Smooth muscle cell of the brain vasculature (primary cell): ENCODE measurements at regions not wholly inside any gene's neighbourhood (a gene's known extent, or its start where the extent isn't known, plus 50 kb on each side); places are given as distances from the start of the nearest gene placed in this dataset.
"Not testable (repeated sequence)": the region's sequence is repeated elsewhere in the genome, so short reads cannot be mapped to it uniquely, and the experiment has no call there.

Experiments
- DNase-seq: peaks from one replicate; pipeline ENCODE4 v3.0.0-alpha.2; 2012; ENCODE audit warnings: low read depth, low spot score

DNA sequence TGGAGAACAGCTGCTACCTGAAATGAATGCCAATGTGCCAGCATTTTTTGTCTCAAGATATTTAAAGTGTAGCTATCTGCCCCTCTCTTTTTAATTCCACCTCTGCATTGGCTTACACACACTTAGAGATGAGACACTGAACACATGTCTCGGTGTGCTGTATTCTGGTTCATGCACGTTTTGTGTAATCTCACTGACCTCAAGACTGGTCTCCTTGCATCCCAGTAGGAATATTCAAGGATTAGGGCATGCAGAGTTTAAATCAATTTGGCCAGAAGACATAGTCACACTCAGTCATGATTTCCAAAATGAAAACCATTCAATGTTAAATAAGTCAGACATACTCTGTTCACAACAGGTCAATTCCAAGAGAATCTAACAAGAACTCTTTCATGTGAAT, 561.8 kb upstream of the TUSC1 start:
- no peak for DNase-seq

DNA sequence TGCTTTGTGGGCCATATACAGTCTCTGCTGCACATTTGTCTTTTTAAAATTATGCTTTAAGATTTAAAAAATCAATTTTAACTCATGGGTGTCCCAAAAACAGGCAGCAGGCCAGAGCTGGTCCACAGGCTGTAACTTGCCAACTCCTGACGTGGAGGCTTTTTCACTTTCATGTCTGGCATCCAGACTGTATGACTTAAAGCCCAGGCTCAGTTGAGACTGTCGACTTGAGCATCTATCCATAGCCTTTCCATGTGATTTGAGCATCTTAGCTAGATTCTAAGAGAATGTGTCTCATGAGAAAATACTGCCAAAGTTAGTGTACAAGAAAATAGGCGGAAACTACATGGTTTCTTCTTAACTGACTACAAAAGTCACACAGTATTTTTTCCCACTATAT, 559.0 kb upstream of the TUSC1 start:
- DNase-seq = no peak

DNA sequence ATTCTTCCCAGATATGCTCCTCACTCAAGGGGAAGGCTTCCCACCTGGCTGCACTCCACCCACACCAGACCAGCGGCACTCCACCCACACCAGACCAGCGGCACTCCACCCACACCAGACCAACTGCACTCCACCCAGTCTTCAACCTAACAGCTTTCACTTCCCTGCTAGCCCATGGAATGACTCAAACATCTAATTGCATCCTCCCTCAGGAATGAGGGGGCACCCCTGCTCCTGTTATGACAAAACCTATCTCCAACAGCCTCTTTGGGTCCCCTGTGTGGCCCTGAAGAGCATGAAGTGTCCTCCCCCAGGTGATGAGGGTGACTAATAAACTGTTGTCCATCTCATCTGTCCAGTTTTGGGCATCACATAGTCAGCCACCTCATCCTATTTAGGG, 556.6 kb upstream of the TUSC1 start:
- DNase-seq = no peak

DNA sequence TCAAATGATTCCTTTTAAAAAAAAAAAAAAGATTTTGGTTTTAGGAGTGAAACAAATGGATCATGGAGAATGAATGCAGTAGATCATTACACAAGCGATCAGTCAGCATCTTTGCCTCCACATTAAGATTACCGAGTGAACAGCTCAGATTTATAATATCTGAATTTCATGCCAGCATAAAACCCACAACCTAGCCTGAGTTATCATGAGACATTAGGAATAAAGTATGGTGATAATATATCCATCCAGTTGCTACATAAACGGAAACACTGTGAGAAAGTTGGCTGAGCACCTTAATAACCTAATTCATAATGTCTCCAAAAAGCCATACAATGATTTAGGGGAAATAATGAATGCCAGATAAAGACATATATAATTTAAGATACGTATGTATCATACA, 553.1 kb upstream of the TUSC1 start:
- no peak for DNase-seq

DNA sequence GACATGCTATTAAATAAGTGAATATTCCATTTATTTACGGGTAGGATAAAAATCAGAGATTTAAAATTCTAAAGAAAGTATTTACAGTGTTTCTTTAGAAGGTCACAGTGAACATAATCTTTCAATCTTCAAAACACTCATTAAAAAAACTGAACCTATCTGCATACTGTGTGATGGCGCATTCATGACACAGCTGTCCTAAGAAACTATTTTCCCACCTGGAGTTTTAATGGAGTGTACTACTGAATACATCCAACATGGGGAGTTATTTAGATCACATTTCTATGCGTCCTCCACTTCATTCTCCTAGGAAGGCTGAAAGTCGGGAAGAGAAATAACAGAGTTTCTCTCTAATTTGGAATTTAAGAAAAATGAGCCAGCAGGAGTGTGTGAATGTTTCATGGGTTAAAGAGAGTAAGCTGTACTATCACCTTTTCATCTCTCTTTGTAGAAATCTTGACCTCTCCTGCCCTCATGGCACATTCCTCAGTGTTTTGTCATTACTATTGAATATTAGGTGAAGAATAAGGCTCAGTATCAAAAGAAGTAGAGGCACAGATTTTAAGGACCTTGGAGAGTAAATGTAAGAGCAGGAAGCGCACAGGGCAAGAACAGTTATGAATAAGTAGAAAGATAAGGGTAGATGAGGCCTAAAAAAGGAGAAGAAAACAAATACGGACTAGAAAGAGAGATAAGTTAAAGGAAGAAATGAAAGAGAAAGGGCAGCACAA, 551.2 kb upstream of the TUSC1 start:
- no peak for DNase-seq

DNA sequence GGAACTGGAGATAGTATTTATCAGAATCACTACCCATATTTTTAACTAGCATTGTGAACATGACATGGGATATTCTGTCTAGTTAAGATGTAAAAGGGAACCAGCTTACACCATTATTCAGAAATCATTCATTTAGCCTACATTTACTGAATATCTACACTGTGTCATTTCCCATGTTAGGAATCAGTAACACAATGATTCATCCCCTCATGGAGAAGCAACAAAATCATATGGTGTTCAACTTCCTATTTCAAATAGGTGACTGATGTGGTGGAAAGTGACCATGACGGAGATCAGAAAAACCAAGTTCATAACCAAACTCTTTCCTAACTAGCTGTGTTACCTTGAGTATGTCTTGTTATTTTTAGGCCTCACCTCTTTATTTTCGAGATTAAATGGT, 550.0 kb upstream of the TUSC1 start:
- no peak for DNase-seq

DNA sequence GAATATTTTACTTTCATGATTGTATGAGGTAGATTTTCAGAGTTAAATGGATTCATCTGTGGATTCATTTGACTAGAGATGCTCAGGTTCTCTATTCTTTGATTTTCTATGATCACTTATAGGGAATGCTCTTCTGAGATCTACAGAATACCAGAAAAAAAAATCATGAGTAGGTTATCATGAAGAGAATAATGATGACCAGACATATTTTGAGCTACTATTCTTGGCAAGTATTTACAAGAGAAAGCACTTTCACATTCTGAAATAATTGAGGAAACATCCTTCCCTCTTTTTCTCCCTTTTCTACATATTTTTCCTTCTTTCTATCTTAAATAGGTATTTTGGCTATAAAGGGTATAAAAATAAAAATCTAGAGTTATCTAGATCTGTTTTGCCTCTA, 543.0 kb upstream of the TUSC1 start:
- DNase-seq = no peak

DNA sequence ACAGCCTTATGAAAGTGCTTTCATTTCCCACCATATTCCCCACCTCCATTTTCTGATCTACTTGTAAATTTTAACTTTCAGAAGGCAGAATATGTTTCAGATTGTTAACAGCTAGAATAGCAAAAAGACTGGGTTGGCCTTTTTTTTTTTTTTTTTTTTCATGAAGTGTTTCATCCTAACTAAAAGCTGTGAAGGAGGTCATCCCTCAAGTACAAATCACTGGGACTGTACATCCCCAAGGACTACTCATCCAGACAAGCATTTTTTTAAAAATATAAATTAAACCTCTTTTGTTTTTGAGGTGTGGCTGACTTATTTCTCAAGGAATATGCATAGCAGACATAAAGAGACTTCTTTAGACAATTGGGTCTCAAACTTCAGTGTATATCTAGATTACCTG, 542.1 kb upstream of the TUSC1 start:
- no peak for DNase-seq

DNA sequence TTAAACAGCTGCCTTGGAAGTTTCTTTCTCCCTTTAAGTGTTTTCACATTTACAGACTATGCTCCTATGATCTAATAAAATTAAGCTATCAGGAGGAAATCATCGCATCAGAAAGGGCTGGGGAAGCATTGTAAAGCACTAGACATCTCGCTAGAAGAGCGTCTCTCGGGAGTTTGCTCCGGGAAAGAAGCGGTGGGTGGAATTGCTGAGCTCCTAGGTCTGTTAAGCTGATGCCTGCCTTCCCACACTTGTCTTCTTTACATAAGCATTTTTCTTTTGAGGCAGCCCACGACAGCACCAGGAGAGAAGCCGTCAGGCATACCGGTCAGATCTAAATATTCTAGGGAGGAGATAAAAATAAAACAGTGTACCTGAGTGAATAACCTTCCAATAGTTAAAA, 541.7 kb upstream of the TUSC1 start:
- no peak for DNase-seq

DNA sequence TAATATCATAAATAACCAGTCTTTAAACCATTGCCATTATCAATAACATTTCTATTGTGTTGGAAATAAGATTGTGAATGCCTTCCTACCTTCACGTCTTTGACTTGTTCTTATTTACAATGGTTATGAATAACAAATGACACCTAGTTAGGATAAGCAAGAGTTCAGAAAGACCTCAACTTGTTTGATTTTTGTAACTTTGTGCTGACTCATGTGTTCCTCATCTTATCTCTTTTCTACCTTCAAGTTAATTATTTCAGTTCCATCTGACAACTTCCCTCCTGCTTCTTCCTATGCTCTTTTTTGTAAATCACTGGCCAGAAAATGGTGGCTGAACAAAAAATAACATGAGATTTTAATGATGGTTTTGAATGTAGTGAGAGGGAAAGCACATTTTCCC, 538.5 kb upstream of the TUSC1 start:
- no peak for DNase-seq

DNA sequence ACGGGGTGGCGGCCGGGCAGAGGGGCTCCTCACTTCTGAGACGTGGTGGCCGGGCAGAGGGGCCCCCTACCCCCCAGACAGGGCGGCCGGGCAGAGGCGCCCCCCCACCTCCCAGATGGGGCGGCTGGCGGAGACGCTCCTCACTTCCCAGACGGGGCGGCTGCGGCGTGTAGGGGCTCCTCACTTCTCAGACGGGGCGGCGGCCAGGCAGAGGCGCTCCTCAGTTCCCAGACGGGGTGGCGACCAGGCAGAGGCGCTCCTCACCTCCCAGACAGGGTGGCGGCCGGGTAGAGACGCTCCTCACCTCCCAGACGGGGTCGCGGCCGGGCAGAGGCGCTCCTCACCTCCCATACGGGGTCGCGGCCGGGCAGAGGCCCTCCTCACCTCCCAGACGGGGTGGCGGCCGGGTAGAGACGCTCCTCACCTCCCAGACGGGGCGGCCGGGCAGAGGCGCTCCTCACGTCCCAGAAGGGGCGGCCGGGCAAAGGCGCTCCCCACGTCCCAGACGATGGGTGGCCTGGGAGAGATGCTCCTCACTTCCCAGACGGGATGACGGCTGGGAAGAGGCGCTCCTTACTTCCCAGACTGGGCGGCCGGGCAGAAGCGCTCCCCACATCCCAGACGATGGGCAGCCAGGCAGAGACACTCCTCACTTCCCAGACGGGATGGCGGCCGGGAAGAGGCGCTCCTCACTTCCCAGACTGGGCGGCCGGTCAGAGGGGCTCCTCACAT, 536.6 kb upstream of the TUSC1 start:
- not testable (repeated sequence) for DNase-seq

DNA sequence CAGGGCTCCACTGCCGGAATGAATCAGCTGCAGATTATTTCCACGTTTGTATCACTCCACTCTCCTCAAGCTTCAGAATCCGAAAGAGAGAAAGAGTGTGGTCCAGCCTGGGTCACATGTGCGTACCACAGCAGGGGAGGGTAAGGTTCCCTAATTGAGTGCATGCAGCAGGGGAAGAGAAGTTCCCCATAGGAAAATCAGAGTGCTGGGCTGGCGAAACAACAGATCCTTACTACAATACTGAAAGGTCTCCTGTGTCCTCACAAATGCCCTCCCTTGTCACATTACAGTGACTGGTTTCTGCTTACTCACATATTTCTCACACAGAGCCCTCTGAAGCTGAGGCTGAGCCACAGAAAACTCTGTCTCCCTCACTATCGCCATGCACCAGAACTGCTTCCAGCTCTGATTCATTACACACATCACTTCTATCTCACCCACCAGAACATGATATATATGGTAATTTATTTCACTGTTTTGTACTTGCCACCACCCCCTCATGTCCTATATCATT, 532.2 kb upstream of the TUSC1 start:
- no peak for DNase-seq

DNA sequence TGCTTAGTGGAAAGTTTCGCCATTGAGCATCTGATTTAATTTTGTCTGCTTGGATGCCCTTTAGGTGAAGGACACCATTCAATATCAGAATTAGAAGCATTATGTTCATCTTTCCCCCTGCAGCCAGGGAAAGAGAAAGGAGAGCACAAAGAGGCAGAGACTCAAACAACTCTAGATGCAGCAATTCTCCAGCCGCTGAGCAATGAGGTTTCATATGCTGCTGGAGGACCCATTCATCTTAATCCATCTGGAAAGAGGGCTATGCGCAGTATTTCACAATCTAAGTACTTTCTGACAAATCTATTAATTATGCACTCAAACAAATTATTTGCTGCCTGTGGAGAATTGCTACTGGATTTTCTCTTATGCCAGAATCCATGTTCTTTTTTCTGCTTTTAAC, 527.0 kb upstream of the TUSC1 start:
- no peak for DNase-seq

DNA sequence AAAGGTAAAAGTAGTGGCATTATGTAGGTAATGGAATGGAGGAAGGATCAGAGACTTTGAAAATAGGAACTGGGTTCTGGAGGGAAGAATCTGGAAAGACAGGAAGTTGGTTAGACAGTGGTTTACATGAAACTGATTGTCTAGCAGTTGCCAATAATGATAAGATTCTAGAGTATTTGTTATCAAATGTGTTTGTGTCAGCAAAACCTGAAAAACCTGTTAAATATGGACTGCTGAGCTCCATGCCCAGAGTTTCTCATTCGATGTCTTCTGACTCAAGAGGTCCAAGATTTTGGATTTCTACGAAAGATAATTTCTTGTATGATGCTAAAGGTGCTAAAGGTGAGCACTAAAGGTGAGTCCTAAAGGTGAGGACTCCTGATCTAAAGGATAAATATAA, 515.0 kb upstream of the TUSC1 start:
- no peak for DNase-seq

DNA sequence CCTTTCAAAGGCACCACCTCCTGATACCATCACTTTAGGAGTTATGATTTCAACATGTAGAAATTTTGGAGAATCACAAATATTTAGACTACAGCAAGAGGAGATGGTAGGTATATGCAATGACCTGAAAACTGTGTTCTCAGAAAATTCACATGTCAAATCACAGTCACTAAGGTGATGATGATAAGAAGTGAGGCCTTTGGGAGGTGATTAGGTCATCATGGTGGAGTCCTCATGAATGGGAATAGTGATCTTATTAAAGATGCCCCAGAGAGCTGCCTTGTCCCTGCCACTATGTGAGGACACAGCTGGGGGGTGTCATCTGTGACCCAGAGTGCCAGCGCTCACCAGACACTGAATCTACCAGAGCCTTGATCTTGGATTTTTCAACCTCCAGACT, 513.5 kb upstream of the TUSC1 start:
- no peak for DNase-seq

DNA sequence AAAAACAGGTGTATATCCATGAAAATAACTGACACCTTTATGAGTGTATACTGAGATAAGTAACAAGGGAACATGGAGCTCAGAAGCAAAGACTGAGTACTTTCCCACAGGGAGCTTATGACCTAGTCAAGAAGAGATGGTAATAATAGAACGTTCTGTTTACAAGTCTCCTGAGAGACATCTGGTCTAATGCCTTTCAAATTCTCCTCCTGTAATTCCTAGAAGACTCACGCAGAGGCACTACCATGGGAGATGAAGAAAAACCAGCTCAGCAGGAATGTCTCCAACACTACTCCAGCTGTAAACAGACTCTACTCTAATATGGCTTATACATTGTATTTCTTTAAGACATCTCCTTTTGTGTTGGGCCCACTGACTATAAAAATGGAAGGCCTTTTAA, 503.6 kb upstream of the TUSC1 start:
- no peak for DNase-seq

DNA sequence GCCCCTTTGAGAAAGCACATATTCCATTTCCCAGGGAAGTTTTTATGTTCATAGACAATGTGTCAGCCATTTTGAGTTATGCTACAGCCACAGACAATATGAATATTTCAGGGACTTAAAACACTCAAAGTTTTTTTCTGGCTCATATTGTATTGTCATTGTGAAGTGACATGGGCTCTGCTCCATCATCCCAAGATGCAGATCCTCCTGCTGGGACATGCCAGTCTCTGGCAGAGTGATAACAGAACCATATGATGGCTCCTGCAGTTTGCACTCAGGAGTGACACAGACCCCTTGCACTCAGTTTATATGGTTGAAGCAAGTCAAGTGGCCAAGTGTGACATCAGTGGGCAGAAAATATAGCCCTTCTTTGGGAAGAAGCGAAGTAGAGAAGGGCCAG, 498.4 kb upstream of the TUSC1 start:
- no peak for DNase-seq

DNA sequence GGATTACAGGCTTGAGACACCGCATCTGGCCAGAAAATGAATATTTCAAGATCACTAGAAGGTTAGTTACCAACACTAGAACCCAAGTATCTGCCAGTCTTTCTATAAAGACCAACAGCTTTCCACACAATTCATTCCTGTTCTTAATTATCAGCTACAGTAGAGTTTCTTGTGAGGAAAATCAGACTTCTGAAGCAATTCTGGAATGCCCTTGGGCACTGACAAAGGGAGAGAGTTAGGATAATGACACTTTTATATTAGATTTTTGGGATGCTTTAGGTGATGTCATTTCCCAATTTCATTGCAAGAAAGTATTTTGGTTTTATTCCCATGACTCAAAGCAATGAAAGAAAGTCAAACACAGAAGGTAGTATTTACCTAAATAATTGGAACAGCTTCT, 497.0 kb upstream of the TUSC1 start:
- DNase-seq = no peak

DNA sequence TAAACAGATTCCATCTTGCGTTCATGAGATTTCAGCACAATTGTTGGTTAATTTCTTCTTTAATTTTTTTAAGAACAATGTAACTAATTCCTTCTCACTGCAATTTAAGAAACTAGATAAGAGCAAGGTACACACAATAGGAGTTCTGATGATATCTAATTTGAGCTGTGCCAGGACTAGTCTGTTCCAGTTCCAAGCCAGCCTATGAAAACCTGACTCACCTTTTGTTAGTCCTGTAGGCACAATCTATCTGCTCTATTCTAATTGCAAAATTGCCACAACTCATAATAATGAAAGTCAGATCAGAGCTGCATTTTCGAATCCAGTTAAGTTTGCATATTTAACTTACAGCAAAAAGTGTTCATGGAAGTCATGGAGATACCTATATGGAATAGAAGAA, 494.1 kb upstream of the TUSC1 start:
- no peak for DNase-seq

DNA sequence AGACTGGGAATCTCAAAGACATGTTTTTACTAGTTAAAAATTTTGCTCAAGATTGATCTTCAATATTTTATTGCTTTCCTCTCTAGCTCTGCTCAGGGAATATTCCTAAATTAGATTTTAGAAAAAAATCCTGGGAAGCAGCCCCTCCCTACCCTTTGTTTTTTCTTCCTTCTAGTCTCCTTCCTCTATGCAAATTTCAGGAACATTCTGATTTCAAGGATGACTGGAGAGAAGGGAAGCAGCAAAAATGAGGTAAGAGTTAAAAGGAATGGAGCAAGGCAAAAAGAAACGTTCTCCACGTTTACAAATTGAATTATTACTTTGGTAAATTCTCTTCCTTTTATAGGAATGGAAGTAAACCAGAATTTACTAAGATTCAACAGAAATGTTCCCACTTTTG, 493.4 kb upstream of the TUSC1 start:
- DNase-seq = no peak

DNA sequence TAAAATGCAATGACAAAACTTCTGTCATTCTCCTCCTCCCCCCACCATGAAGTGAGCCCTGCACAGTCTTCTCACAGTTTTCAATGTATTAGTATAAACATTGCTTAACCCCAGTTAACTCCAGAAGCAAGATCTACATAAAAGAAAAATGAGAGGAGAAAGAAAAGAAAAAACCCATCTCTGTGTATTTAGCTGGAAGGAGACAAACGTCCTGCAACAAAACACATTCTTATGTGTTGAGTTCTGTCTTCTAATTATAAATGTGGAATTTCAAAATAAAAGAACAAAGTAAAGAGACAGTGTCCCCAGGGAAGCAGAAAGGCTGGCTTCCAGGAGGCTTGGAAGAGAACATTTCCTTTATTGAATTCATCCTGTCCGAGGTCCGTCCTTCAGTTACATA, 491.9 kb upstream of the TUSC1 start:
- DNase-seq = no peak

DNA sequence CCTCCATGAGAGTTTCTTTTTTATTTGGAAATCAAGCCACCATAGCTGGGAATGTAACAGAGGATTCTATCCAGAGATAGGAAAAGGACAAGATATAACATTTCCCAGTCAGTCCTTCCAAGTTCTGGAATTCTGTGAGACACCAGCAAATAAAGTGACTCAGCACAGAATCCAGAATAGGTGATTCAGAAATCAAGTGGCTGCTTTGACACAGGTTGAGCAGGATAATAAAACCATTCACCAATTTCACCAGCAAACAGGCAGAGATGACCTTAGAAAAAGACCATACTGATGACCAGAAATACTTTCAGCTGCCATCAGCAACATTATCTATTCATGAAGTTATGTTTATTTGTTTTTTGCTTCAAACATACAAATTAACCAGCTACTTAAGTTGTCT, 491.5 kb upstream of the TUSC1 start:
- no peak for DNase-seq

DNA sequence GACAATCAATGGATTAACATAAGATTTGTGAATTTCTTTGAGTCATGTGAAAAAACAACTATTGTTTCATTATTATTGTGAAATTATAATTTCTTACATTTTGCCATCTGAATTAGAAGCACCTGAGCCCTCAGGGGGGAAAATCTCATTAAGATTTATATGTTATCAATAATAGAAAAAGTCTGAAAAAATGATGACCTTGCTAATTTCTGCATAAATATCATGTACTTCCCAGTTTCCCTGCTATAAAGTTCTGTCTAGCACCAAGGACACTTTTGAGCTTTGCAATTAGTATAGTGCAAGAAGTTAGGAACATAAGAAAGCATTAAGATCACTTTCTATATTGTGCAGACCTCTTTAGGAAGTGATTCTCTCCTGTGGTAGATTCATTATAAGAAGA, 488.3 kb upstream of the TUSC1 start:
- no peak for DNase-seq
